ENCODE measurements at regions not wholly inside any gene's neighbourhood (a gene's known extent, or its start where the extent isn't known, plus 50 kb on each side); places are given as distances from the start of the nearest gene placed in this dataset.

DNA sequence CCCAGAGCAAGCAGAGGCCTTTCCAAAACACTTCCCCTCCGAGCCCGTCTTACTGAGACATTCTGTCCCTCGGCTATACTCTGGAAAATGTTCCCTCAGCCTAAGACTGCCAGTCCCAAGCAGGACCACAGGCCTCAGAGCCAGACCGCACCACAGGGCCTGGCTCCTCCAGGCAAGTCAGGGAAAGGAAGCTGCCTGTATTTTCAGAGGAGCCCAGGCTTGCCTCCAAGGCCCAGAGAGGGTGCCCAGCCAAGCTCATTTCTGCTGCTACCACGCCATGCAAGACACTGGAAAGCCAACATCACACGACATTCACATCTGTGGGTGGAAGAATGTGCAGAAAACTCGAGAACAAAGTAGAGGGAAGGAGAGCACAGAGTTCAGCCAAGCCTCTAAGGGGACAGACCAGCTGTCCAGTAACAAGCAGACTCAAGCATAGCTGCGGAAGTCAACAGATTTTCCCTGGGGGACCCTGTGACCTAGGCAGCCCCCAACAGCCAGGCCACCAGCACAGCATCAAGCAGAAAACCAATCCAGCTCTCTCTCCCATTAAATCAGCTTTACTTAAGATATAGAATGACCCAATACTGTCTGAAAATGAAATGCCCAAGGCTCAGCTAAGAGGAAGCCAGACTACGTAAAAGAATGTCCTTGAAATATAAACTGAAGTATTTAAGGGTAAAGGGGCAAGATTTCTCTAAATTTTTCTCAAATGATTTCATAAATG lies 123.9 kb downstream of the ZFP36L2 start:
- intact Hi-C loops (cut with micrococcal nuclease; ENCODE audit: unreplicated experiment), result no loop called here
- H3K79me2 ChIP-seq (ENCODE audit: low read depth), result no peaks in the 10 kb centered on the region
- no peak for DNase-seq
- CTCF ChIA-PET, result no interaction called here
- no TSS peak for BruUV-seq (replicated peaks)
- no peaks in the 10 kb centered on the region for H3K27me3 ChIP-seq (ENCODE audit: insufficient read depth, low read depth)
- H2AFZ ChIP-seq, result no peak overlapping the region
- no peaks in the 10 kb centered on the region; the same call in 1 of the 2 replicates for H3F3A ChIP-seq (ENCODE audit: insufficient read depth, low read depth)
- no peak overlapping the region for H3K4me3 ChIP-seq
- no peak overlapping the region for H3K4me2 ChIP-seq
- no peaks in the 10 kb centered on the region for H3K9me2 ChIP-seq (ENCODE audit: insufficient read depth)
- H3K36me3 ChIP-seq (ENCODE audit: low read depth), result no peaks in the 10 kb centered on the region
- no peaks in the 10 kb centered on the region for H4K20me1 ChIP-seq (ENCODE audit: insufficient read depth)
- POLR2A ChIA-PET (ENCODE audit: unreplicated experiment), result no interaction called here
- H3K4me1 ChIP-seq (replicated peaks; ENCODE audit: insufficient read depth), result peaks cover 14% of the 10 kb centered on the region
- no peaks in the 10 kb centered on the region for H3K9me3 ChIP-seq (ENCODE audit: insufficient read depth, low read depth)
- no peak for TF ChIP-seq EZH2 (IDR thresholded peaks at IDR 0.05; ENCODE audit: low read depth)
- no peak overlapping the region for H3K27ac ChIP-seq

DNA sequence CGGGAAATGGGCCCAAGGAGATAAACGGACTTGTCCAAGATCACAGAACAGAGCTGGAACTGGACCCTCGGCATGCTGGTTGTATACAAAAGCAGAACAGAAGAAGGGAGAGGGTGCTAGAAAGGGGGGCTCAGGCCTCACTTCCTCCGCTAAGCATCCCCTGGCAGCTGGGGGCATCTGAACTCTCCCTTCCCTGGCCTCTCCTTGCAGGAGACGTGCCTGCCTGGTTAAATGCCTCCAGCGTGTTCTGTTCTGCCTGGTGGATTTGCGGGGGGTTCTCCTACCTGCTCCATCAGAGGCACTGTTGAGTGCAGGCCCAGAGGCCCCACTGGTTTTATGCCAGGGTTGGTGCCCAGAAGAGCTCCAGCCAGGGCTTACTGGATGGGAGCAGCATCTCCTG lies 124.7 kb downstream of the ZFP36L2 start:
- Histone ChIP-seq H3F3A (ENCODE audit: insufficient read depth, low read depth) (no peaks in the 10 kb centered on the region; the same call in 1 of the 2 replicates), H3K9me2 (ENCODE audit: insufficient read depth) (no peaks in the 10 kb centered on the region), H3K4me3 (no peak overlapping the region), H3K27me3 (ENCODE audit: insufficient read depth, low read depth) (no peaks in the 10 kb centered on the region), H3K36me3 (ENCODE audit: low read depth) (no peaks in the 10 kb centered on the region), H4K20me1 (ENCODE audit: insufficient read depth) (no peaks in the 10 kb centered on the region), H3K9me3 (ENCODE audit: insufficient read depth, low read depth) (no peaks in the 10 kb centered on the region), H3K79me2 (ENCODE audit: low read depth) (no peaks in the 10 kb centered on the region), H3K27ac (no peak overlapping the region), H3K4me1 (replicated peaks; ENCODE audit: insufficient read depth) (peaks cover 7% of the 10 kb centered on the region; the same call in 1 of the 2 replicates), H3K4me2 (no peak overlapping the region), H2AFZ (no peak overlapping the region)
- TF ChIP-seq EZH2 (IDR thresholded peaks at IDR 0.05; ENCODE audit: low read depth), result no peak
- TF ChIP-seq, protein P1, sequence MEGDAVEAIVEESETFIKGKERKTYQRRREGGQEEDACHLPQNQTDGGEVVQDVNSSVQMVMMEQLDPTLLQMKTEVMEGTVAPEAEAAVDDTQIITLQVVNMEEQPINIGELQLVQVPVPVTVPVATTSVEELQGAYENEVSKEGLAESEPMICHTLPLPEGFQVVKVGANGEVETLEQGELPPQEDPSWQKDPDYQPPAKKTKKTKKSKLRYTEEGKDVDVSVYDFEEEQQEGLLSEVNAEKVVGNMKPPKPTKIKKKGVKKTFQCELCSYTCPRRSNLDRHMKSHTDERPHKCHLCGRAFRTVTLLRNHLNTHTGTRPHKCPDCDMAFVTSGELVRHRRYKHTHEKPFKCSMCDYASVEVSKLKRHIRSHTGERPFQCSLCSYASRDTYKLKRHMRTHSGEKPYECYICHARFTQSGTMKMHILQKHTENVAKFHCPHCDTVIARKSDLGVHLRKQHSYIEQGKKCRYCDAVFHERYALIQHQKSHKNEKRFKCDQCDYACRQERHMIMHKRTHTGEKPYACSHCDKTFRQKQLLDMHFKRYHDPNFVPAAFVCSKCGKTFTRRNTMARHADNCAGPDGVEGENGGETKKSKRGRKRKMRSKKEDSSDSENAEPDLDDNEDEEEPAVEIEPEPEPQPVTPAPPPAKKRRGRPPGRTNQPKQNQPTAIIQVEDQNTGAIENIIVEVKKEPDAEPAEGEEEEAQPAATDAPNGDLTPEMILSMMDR (conservative IDR thresholded peaks at IDR 0.05), result no peak
- CTCF ChIA-PET, result no interaction called here
- no TSS peak for BruUV-seq (replicated peaks)
- DNase-seq, result no peak
- intact Hi-C loops (cut with micrococcal nuclease; ENCODE audit: unreplicated experiment), result no loop called here
- POLR2A ChIA-PET (ENCODE audit: unreplicated experiment), result no interaction called here

GRCh38 chr2:43100883-43101662 lies 125.3 kb downstream of the ZFP36L2 start:
- DNase-seq, result peak in 1 of 2 experiments; percentile 32
- CTCF ChIA-PET, result interaction anchor here (0.6 kb wide), 2 partner anchors 9 to 13 kb away, joined by 4 read pairs; no protein-coding TSS in a partner anchor
- Histone ChIP-seq H3K4me3 (no peak overlapping the region), H3K79me2 (ENCODE audit: low read depth) (no peaks in the 10 kb centered on the region), H3K4me2 (no peak overlapping the region), H3K27me3 (ENCODE audit: insufficient read depth, low read depth) (no peaks in the 10 kb centered on the region), H3K4me1 (replicated peaks; ENCODE audit: insufficient read depth) (0 out of 2 replicates have a peak, but pooled peaks cover 2% of the 10 kb centered on the region), H3K9me3 (ENCODE audit: insufficient read depth, low read depth) (no peaks in the 10 kb centered on the region), H2AFZ (no peak overlapping the region), H3K9me2 (ENCODE audit: insufficient read depth) (no peaks in the 10 kb centered on the region), H4K20me1 (ENCODE audit: insufficient read depth) (no peaks in the 10 kb centered on the region), H3F3A (ENCODE audit: insufficient read depth, low read depth) (no peaks in the 10 kb centered on the region), H3K36me3 (ENCODE audit: low read depth) (no peaks in the 10 kb centered on the region), H3K27ac (no peak overlapping the region)
- intact Hi-C loops (cut with micrococcal nuclease; ENCODE audit: unreplicated experiment), result no loop called here
- POLR2A ChIA-PET (ENCODE audit: unreplicated experiment), result interaction anchor here (0.6 kb wide), 1 partner anchor 24 kb away, joined by 4 read pairs; no protein-coding TSS in a partner anchor
- TF ChIP-seq EZH2 (IDR thresholded peaks at IDR 0.05; ENCODE audit: low read depth), result no peak
- TF ChIP-seq, protein P1 (conservative IDR thresholded peaks at IDR 0.05), result no peak
- BruUV-seq (replicated peaks), result no TSS peak

Data from PC-9 (cell line).